AG09309 (cell line): ENCODE measurements at regions not wholly inside any gene's neighbourhood (a gene's known extent, or its start where the extent isn't known, plus 50 kb on each side); places are given as distances from the start of the nearest gene placed in this dataset.

Experiments
- DNase-seq: peaks from one replicate; pipeline ENCODE4 v3.0.0-alpha.2; 2010; ENCODE audit warnings: low read depth
- H3K4me3 ChIP-seq: 2 replicates; pipeline ENCODE4 v1.5.1; 2011; ENCODE audit warnings: mild to moderate bottlenecking, low read depth, low read length, moderate library complexity; ENCODE audit not compliant: control insufficient read depth
- TF ChIP-seq, protein P1 (sequence below): IDR thresholded peaks from 2 replicates; pipeline ENCODE4 v1.5.1; 2011; ENCODE audit warnings: mild to moderate bottlenecking, low read depth, low read length, inconsistent platforms; ENCODE audit not compliant: insufficient read depth, control insufficient read depth; ENCODE audit errors: missing control alignments

DNA sequence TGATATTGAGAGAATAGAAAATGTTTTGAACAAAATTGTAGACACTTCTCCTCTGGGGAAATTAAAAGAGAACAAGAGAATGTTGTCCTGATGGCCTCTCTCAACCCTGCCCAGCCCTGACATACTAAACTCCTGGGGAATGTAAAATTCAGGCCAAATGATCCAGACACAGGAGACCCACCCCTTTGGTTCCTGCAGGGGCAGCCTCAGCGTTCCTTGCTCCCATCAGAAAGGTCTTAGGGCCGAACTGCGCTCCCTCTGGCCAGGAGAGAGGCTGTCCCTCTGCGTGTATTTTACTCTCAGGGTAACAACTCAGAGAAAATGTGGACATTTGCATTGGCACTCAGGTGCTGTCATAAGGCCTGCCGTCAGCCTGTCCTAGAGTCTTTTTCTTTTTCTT, 616.3 kb upstream of the KLF4 start:
- H3K4me3 ChIP-seq = no peak overlapping the region
- TF ChIP-seq, protein P1, sequence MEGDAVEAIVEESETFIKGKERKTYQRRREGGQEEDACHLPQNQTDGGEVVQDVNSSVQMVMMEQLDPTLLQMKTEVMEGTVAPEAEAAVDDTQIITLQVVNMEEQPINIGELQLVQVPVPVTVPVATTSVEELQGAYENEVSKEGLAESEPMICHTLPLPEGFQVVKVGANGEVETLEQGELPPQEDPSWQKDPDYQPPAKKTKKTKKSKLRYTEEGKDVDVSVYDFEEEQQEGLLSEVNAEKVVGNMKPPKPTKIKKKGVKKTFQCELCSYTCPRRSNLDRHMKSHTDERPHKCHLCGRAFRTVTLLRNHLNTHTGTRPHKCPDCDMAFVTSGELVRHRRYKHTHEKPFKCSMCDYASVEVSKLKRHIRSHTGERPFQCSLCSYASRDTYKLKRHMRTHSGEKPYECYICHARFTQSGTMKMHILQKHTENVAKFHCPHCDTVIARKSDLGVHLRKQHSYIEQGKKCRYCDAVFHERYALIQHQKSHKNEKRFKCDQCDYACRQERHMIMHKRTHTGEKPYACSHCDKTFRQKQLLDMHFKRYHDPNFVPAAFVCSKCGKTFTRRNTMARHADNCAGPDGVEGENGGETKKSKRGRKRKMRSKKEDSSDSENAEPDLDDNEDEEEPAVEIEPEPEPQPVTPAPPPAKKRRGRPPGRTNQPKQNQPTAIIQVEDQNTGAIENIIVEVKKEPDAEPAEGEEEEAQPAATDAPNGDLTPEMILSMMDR = no peak
- DNase-seq = no peak

DNA sequence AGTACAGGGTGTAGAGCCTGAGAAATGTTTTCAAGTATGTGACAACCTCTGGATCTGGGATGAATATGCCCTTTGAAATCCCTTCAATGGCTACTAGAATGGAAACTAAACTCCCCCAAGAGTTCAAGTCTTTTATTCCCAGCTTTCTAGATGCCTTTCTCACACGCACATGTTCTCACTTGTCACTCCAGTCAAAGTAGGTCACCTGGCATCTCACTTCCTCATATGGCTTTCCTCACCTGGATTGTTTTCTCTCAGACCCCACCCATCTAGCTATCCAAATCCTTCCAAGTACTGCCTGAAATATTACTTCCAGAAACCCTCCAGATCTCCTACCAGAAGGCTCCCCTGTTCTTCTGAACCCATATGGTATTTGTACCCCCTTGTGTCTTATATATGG, 615.4 kb upstream of the KLF4 start:
- DNase-seq = no peak
- TF ChIP-seq, protein P1 = no peak
- H3K4me3 ChIP-seq = no peak overlapping the region

DNA sequence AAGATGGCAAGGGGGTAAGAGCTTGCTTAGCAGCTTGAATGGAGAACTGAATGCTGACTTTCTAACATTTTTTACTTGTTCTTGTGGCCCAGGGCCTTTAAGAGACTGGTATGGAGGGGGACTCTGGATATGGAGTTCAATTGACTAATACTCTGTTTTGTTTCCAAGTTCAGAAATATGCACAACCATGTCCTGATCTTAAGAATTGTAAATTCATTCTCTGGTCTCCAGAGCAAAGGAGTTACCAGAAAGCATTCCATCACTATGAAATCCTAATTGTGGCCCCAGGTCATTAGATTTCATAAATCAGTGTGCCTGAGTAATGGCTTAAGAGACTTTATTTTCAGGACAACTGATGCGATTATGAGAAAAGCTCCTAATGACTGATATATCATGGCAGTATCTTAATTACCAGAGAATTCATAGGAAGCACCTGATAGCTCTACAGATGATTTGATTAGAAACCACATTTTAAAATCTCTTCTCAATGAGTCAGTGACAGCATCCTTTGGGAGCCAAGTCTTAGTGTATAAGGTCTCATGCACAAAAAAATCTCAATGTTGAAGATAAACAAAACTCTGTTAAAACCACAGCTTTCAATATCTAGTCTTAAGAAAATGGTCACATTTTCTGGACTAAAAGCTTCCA, 613.6 kb upstream of the KLF4 start:
- no peak for DNase-seq

DNA sequence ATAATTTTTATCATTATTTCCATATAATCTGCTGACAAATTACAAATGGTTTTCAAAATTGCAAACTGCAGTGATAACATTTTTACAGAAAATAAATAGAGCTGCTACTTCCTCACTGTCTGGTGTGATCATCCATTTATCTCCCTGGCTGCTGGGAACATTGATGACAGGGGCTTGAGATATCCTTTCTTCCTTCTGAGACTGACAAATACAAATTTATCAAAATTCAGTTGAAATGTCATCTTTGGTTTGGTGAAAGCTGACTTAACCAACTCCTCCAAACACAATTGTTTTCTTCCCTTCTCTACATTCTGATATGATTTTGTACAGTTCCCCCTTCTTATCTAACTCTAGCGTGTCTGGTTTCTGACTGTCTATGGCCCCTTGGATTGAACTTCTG, 611.8 kb upstream of the KLF4 start:
- TF ChIP-seq, protein P1 = no peak
- no peak for DNase-seq
- no peak overlapping the region for H3K4me3 ChIP-seq

More for the DNA sequence above, 613.6 kb upstream of the KLF4 start:
- no peak overlapping the region for H3K4me3 ChIP-seq
- TF ChIP-seq, protein P1 = no peak

DNA sequence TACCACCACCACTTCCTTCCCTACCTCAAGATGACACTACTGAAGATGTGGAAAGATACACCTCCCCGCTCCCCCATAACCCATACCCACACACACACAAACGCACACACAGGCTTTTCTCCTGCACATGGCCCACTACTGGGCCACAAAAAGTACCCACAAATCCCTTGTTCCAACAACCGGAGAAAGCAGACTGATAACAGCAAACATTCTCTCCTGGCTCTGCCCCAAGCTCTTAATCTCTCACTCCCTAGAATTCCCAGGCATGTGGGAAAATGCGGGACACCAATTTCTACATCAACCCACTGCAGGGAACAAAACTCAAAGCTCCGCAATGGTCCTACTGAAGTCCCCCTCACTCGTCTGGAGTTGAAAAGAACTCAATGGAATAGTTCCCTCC, 611.0 kb upstream of the KLF4 start:
- no peak for DNase-seq
- H3K4me3 ChIP-seq = no peak overlapping the region
- TF ChIP-seq, protein P1 = no peak

DNA sequence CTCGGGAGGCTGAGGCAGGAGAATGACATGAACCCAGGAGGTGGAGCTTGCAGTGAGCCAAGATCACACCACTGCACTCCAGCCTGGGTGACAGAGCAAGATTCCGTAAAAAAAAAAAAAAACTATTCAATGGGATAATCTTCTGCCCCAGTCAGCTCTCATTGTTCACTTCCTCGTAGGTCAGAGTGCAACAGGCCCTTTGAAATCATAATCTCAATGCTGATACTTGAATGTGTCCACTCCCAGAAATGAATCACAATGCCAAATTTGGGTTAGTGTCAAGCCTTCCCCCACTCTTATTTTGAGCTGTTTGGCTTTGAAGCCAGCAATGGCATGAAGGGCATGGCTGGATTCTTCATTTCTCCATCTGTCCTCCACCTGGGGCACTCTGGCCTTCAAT, 610.3 kb upstream of the KLF4 start:
- no peak overlapping the region for H3K4me3 ChIP-seq
- DNase-seq = no peak

More for the DNA sequence above, 610.3 kb upstream of the KLF4 start:
- TF ChIP-seq, protein P1 = no peak
